Type B pancreatic cell (in vitro differentiated cells): ENCODE measurements at regions not wholly inside any gene's neighbourhood (a gene's known extent, or its start where the extent isn't known, plus 50 kb on each side); places are given as distances from the start of the nearest gene placed in this dataset.
A peak's percentile ranks its signal among the peaks of the same experiment; 100 is the strongest.

Experiments used
- DNase-seq: peaks from one replicate; pipeline ENCODE4 v3.0.0; 2021; ENCODE audit warnings: mixed read lengths; ENCODE audit not compliant: unreplicated experiment; ENCODE audit errors: extremely low spot score
- H3K27ac Mint-ChIP-seq: 2 replicates; pipeline ENCODE4 v1.8.0; 2021; ENCODE audit warnings: mild to moderate bottlenecking, mixed read lengths
- H3K27me3 Mint-ChIP-seq: 2 replicates; pipeline ENCODE4 v1.8.0; 2021; ENCODE audit warnings: mixed read lengths
- H3K36me3 Mint-ChIP-seq: 2 replicates; pipeline ENCODE4 v1.8.0; 2021; ENCODE audit warnings: mixed read lengths
- H3K4me1 Mint-ChIP-seq: one replicate; pipeline ENCODE4 v1.8.0; 2021; ENCODE audit warnings: mixed read lengths; ENCODE audit not compliant: unreplicated experiment
- H3K4me3 Mint-ChIP-seq: 2 replicates; pipeline ENCODE4 v1.8.0; 2021; ENCODE audit warnings: mild to moderate bottlenecking, mixed read lengths
- H3K9me3 Mint-ChIP-seq: 2 replicates; pipeline ENCODE4 v1.8.0; 2021; ENCODE audit warnings: mixed read lengths
- CTCF ChIP-seq: fragments of 200-600 bp; sonication (generic); conservative IDR thresholded peaks from 2 replicates; pipeline ENCODE4 v1.5.0; 2021; ENCODE audit warnings: antibody characterized with exemption, mild to moderate bottlenecking

GRCh38 chr3:135760581-135760980 lies 204.9 kb upstream of the PPP2R3A start:
- H3K36me3 Mint-ChIP-seq = no peaks in the 10 kb centered on the region
- H3K27ac Mint-ChIP-seq = no peak overlapping the region
- DNase-seq = no peak
- TF ChIP-seq CTCF = no peak
- H3K9me3 Mint-ChIP-seq = no peaks in the 10 kb centered on the region
- no peak overlapping the region for H3K4me3 Mint-ChIP-seq
- peaks cover 14% of the 10 kb centered on the region for H3K27me3 Mint-ChIP-seq
- H3K4me1 Mint-ChIP-seq = no peaks in the 10 kb centered on the region

GRCh38 chr3:135762188-135762856 lies 203.2 kb upstream of the PPP2R3A start:
- peak; percentile 40 for TF ChIP-seq CTCF
- H3K36me3 Mint-ChIP-seq = no peaks in the 10 kb centered on the region
- DNase-seq = no peak
- H3K27ac Mint-ChIP-seq = no peak overlapping the region
- no peak overlapping the region for H3K4me3 Mint-ChIP-seq
- no peaks in the 10 kb centered on the region for H3K4me1 Mint-ChIP-seq
- H3K9me3 Mint-ChIP-seq = no peaks in the 10 kb centered on the region
- peaks cover 9% of the 10 kb centered on the region for H3K27me3 Mint-ChIP-seq

- H3K36me3 Mint-ChIP-seq = no peaks in the 10 kb centered on the region
- H3K4me1 Mint-ChIP-seq = peaks cover under 1% of the 10 kb centered on the region
- no peaks in the 10 kb centered on the region for H3K9me3 Mint-ChIP-seq
- no peak for DNase-seq
- no peak overlapping the region for H3K4me3 Mint-ChIP-seq
- TF ChIP-seq CTCF = no peak
- H3K27ac Mint-ChIP-seq = no peak overlapping the region
- peaks cover 18% of the 10 kb centered on the region for H3K27me3 Mint-ChIP-seq
Measured at GRCh38 chr3:135766115-135766514, 199.4 kb upstream of the PPP2R3A start.

GRCh38 chr3:135771760-135772159 lies 193.8 kb upstream of the PPP2R3A start:
- H3K27me3 Mint-ChIP-seq = peaks cover 26% of the 10 kb centered on the region
- H3K4me1 Mint-ChIP-seq = peaks cover 9% of the 10 kb centered on the region
- no peak for DNase-seq
- no peak overlapping the region for H3K4me3 Mint-ChIP-seq
- H3K9me3 Mint-ChIP-seq = no peaks in the 10 kb centered on the region
- no peak for TF ChIP-seq CTCF
- no peaks in the 10 kb centered on the region for H3K36me3 Mint-ChIP-seq
- no peak overlapping the region for H3K27ac Mint-ChIP-seq

- H3K27ac Mint-ChIP-seq = no peak overlapping the region
- no peak for DNase-seq
- no peak for TF ChIP-seq CTCF
- no peaks in the 10 kb centered on the region for H3K9me3 Mint-ChIP-seq
- H3K27me3 Mint-ChIP-seq = peaks cover 18% of the 10 kb centered on the region
- no peaks in the 10 kb centered on the region for H3K4me1 Mint-ChIP-seq
- no peak overlapping the region for H3K4me3 Mint-ChIP-seq
- H3K36me3 Mint-ChIP-seq = no peaks in the 10 kb centered on the region
Measured at GRCh38 chr3:135779024-135779423, 186.5 kb upstream of the PPP2R3A start.
